Esophagus squamous epithelium (tissue), 4 donors: ENCODE measurements at regions not wholly inside any gene's neighbourhood (a gene's known extent, or its start where the extent isn't known, plus 50 kb on each side); places are given as distances from the start of the nearest gene placed in this dataset.

Source experiments
- POLR2A ChIP-seq, 4 donors: fragments of 450-650 bp; IDR thresholded peaks; one replicate each; pipeline ENCODE4 v1.6.1; 2017; ENCODE audit warnings: antibody characterized with exemption in 4 of 4, mild to moderate bottlenecking in 4 of 4, moderate library complexity in 3 of 4
- TF ChIP-seq, protein P1 (sequence below), 6 experiments: fragments of 450-650 bp in 4 of 6; fragments of 200-600 bp in 2 of 6; sonication (generic) in 2 of 6; IDR thresholded peaks; one replicate each; pipeline ENCODE4 v1.5.1; 2016 to 2019; ENCODE audit warnings: antibody characterized with exemption in 6 of 6, mild to moderate bottlenecking in 4 of 6, moderate library complexity in 4 of 6

- TF ChIP-seq, protein P1, sequence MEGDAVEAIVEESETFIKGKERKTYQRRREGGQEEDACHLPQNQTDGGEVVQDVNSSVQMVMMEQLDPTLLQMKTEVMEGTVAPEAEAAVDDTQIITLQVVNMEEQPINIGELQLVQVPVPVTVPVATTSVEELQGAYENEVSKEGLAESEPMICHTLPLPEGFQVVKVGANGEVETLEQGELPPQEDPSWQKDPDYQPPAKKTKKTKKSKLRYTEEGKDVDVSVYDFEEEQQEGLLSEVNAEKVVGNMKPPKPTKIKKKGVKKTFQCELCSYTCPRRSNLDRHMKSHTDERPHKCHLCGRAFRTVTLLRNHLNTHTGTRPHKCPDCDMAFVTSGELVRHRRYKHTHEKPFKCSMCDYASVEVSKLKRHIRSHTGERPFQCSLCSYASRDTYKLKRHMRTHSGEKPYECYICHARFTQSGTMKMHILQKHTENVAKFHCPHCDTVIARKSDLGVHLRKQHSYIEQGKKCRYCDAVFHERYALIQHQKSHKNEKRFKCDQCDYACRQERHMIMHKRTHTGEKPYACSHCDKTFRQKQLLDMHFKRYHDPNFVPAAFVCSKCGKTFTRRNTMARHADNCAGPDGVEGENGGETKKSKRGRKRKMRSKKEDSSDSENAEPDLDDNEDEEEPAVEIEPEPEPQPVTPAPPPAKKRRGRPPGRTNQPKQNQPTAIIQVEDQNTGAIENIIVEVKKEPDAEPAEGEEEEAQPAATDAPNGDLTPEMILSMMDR (IDR thresholded peaks at IDR 0.05), result no peak
- TF ChIP-seq POLR2A (IDR thresholded peaks at IDR 0.05), result no peak
These were observed 131.1 kb downstream of the OR2K2 start for GRCh38 chr9:111198936-111199335.
